ENCODE measurements at regions not wholly inside any gene's neighbourhood (a gene's known extent, or its start where the extent isn't known, plus 50 kb on each side); places are given as distances from the start of the nearest gene placed in this dataset.

DNA sequence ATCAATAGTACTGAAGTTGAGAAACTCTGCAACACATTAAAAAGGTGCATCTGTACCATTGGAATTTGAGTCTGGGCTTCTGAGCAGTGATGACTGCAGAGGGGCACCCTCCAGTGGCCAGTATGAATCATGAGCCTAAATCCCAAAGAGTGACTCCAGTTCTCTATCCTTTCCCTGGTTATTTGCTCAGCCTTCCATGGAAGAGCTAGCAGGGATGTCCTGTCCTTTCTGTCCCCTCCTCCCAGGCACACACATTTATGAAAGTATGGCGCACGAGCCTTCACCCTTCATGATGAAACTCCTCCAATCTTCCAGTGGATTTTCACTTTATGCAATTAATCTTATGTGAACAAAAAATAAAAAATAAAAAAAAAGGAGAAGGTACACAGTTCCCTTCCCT is 81.0 kb downstream of the ESM1 start:
- Histone ChIP-seq H3K4me2 (no peak overlapping the region), H3K79me2 (ENCODE audit: low read depth) (no peaks in the 10 kb centered on the region), H3K27ac (no peak overlapping the region), H3K9me3 (ENCODE audit: insufficient read depth, low read depth) (no peaks in the 10 kb centered on the region), H3K4me3 (no peak overlapping the region), H3K27me3 (ENCODE audit: insufficient read depth, low read depth) (peaks cover 8% of the 10 kb centered on the region; the same call in 1 of the 2 replicates), H3F3A (ENCODE audit: insufficient read depth, low read depth) (no peaks in the 10 kb centered on the region), H3K9me2 (ENCODE audit: insufficient read depth) (no peaks in the 10 kb centered on the region), H3K36me3 (ENCODE audit: low read depth) (no peaks in the 10 kb centered on the region), H4K20me1 (ENCODE audit: insufficient read depth) (no peaks in the 10 kb centered on the region), H3K4me1 (replicated peaks; ENCODE audit: insufficient read depth) (no peaks in the 10 kb centered on the region), H2AFZ (no peak overlapping the region)
- TF ChIP-seq CTCF (conservative IDR thresholded peaks at IDR 0.05) = peak; percentile 67
- no peak for TF ChIP-seq EZH2 (IDR thresholded peaks at IDR 0.05; ENCODE audit: low read depth)
- CTCF ChIA-PET = interaction anchor here (0.9 kb wide), 1 partner anchor 255 kb away, joined by 5 read pairs; the partner anchor contains the start of gene GPX8
- intact Hi-C loops (cut with micrococcal nuclease; ENCODE audit: unreplicated experiment) = no loop called here
- POLR2A ChIA-PET (ENCODE audit: unreplicated experiment) = no interaction called here
- DNase-seq = peak; percentile 3 to 51
- no TSS peak for BruUV-seq (replicated peaks)

- no peaks in the 10 kb centered on the region for H3K4me1 ChIP-seq (replicated peaks; ENCODE audit: insufficient read depth)
- H3K36me3 ChIP-seq (ENCODE audit: low read depth) = no peaks in the 10 kb centered on the region
- intact Hi-C loops (cut with micrococcal nuclease; ENCODE audit: unreplicated experiment) = no loop called here
- no TSS peak for BruUV-seq (replicated peaks)
- H3K4me3 ChIP-seq = no peak overlapping the region
- H3K9me2 ChIP-seq (ENCODE audit: insufficient read depth) = no peaks in the 10 kb centered on the region
- ChIA-PET CTCF (no interaction called here), POLR2A (ENCODE audit: unreplicated experiment) (no interaction called here)
- H3K27me3 ChIP-seq (ENCODE audit: insufficient read depth, low read depth) = peaks cover 15% of the 10 kb centered on the region
- no peak overlapping the region for H3K27ac ChIP-seq
- no peaks in the 10 kb centered on the region for H3K9me3 ChIP-seq (ENCODE audit: insufficient read depth, low read depth)
- no peak for DNase-seq
- H3F3A ChIP-seq (ENCODE audit: insufficient read depth, low read depth) = no peaks in the 10 kb centered on the region
- H3K4me2 ChIP-seq = no peak overlapping the region
- H4K20me1 ChIP-seq (ENCODE audit: insufficient read depth) = no peaks in the 10 kb centered on the region
- no peak overlapping the region for H2AFZ ChIP-seq
- TF ChIP-seq EZH2 (IDR thresholded peaks at IDR 0.05; ENCODE audit: low read depth) (no peak), CTCF (conservative IDR thresholded peaks at IDR 0.05) (no peak)
- no peaks in the 10 kb centered on the region for H3K79me2 ChIP-seq (ENCODE audit: low read depth)
These were observed 82.5 kb downstream of the ESM1 start for GRCh38 chr5:54902791-54903473.

GRCh38 chr5:54900984-54901725 is 84.2 kb downstream of the ESM1 start:
- no peak for TF ChIP-seq EZH2 (IDR thresholded peaks at IDR 0.05; ENCODE audit: low read depth)
- TF ChIP-seq CTCF (conservative IDR thresholded peaks at IDR 0.05) = no peak
- BruUV-seq (replicated peaks) = no TSS peak
- no peak overlapping the region for H3K4me2 ChIP-seq
- POLR2A ChIA-PET (ENCODE audit: unreplicated experiment) = no interaction called here
- no peak for DNase-seq
- H4K20me1 ChIP-seq (ENCODE audit: insufficient read depth) = no peaks in the 10 kb centered on the region
- intact Hi-C loops (cut with micrococcal nuclease; ENCODE audit: unreplicated experiment) = no loop called here
- H3K36me3 ChIP-seq (ENCODE audit: low read depth) = no peaks in the 10 kb centered on the region
- H3K27ac ChIP-seq = no peak overlapping the region
- H3K9me2 ChIP-seq (ENCODE audit: insufficient read depth) = no peaks in the 10 kb centered on the region
- no peaks in the 10 kb centered on the region for H3K79me2 ChIP-seq (ENCODE audit: low read depth)
- no peaks in the 10 kb centered on the region for H3K9me3 ChIP-seq (ENCODE audit: insufficient read depth, low read depth)
- H3K4me3 ChIP-seq = no peak overlapping the region
- no peaks in the 10 kb centered on the region for H3K4me1 ChIP-seq (replicated peaks; ENCODE audit: insufficient read depth)
- no peak overlapping the region for H2AFZ ChIP-seq
- H3K27me3 ChIP-seq (ENCODE audit: insufficient read depth, low read depth) = peaks cover 13% of the 10 kb centered on the region
- H3F3A ChIP-seq (ENCODE audit: insufficient read depth, low read depth) = no peaks in the 10 kb centered on the region
- CTCF ChIA-PET = no interaction called here

All from PC-9 (cell line).